K562 (cell line): ENCODE measurements at regions not wholly inside any gene's neighbourhood (a gene's known extent, or its start where the extent isn't known, plus 50 kb on each side); places are given as distances from the start of the nearest gene placed in this dataset.

Experiments used
- FOXA3 ChIP-seq, 2 experiments: fragments of 450-650 bp in 1 of 2; sonication (generic) in 1 of 2; formaldehyde crosslinking; IDR thresholded peaks in 1 of 2; conservative IDR thresholded peaks in 1 of 2; 2 replicates each; pipeline versions ENCODE4 v1.4.0 to v1.8.0; 2020 to 2022; ENCODE audit warnings: mild to moderate bottlenecking in 2 of 2, missing genetic modification reagents in 1 of 2
- HINFP ChIP-seq: fragments of 450-650 bp; conservative IDR thresholded peaks from 2 replicates; pipeline ENCODE4 v1.6.1; 2016; ENCODE audit warnings: missing genetic modification characterization, low read depth, mild to moderate bottlenecking, control low read depth, missing compliant biosample characterization
- MNT ChIP-seq, 2 experiments: fragments of 450-650 bp; conservative IDR thresholded peaks; 2 replicates each; pipeline ENCODE4 v1.6.1; 2017; ENCODE audit warnings: mild to moderate bottlenecking in 2 of 2, moderate library complexity in 2 of 2
- TEAD1 ChIP-seq, 2 experiments: fragments of 450-650 bp in 1 of 2; sonication (generic) in 1 of 2; formaldehyde crosslinking; IDR thresholded peaks; 2 replicates each; pipeline versions ENCODE4 v1.4.0 to v1.8.0; 2020 to 2022; ENCODE audit warnings: mild to moderate bottlenecking in 2 of 2, missing genetic modification reagents in 1 of 2
- USF2 ChIP-seq: sonication (generic); formaldehyde crosslinking; IDR thresholded peaks from 2 replicates; pipeline ENCODE4 v1.5.0; 2020; ENCODE audit warnings: missing genetic modification reagents
- YY1 ChIP-seq, 3 experiments: IDR thresholded peaks; 2 replicates each; pipeline ENCODE4 v1.6.1; 2011; ENCODE audit warnings: low read length in 2 of 3, mild to moderate bottlenecking in 2 of 3, moderate library complexity in 2 of 3, borderline replicate concordance in 1 of 3, control low read depth in 1 of 3, low read depth in 1 of 3; ENCODE audit not compliant: insufficient read depth in 3 of 3, insufficient replicate concordance in 2 of 3, control insufficient read depth in 1 of 3, insufficient read length in 1 of 3; ENCODE audit errors: extremely low read depth in 1 of 3
- ZNF224 ChIP-seq: sonication (generic); formaldehyde crosslinking; IDR thresholded peaks from 2 replicates; pipeline ENCODE4 v1.8.0; 2022; ENCODE audit warnings: mild to moderate bottlenecking, missing genetic modification reagents
- ZNF449 ChIP-seq: fragments of 250-450 bp; sonication (Bioruptor Pico); IDR thresholded peaks from 2 replicates; pipeline ENCODE4 v1.8.0; 2022; ENCODE audit warnings: moderate library complexity, mild to moderate bottlenecking, inconsistent platforms
- ZNF511 ChIP-seq: sonication (generic); formaldehyde crosslinking; IDR thresholded peaks from 2 replicates; pipeline ENCODE4 v1.8.0; 2022; ENCODE audit warnings: mild to moderate bottlenecking, missing genetic modification reagents
- ZNF518B ChIP-seq: fragments of 250-450 bp; sonication (Bioruptor Pico); IDR thresholded peaks from 2 replicates; pipeline ENCODE4 v1.5.0; 2021; ENCODE audit warnings: mild to moderate bottlenecking, moderate library complexity

DNA sequence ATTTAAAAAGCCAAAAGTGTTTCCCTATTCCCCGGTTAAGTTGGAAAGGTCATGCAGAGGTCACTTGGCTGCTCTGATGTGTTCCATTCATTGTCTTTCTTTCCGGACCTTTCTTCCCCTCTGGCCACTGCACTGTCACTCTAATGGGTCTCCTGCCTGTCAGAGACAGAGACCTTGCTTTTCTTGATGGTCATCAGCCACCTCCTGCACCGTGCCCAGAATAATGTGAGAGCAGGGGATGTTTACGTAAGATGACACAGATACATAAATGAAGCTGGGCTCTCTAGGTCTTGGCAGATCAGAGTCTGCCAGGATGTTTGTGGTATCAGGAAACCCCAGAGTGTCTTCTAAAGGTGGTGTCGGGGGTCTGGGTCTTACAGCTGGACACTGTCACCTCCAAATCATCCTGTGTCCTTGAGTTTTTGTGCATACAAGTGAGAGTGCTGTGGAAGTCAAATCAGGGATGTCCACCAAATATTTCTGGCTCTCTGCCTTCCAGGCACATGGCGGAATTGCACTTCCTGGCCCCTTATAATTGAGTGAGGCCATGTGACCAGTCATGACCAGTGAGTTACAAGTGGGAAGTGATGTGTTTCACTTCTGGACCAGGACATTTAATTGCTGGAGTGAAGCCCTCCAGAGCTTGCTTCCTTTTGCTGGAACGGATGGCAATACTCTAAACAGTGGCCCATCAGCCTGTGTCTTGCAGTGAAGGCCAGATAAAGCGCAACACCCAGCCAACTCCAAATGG lies 130.6 kb upstream of the ATP6AP2 start (continued):
- TF ChIP-seq ZNF511 = no peak
- no peak for TF ChIP-seq ZNF224
- TF ChIP-seq USF2 (CRISPR knock-in tag) = peak; percentile 73
- 0 out of 4 replicates have a peak, but pooled peaks of 1 of the 2 experiments have one; percentile 24 for TF ChIP-seq FOXA3 (CRISPR knock-in tag; conservative IDR thresholded peaks at IDR 0.05 in 1 of 2, IDR thresholded peaks at IDR 0.05 in 1 of 2)
- TF ChIP-seq HINFP = no peak
- TF ChIP-seq ZNF449 = no peak
- no peak for TF ChIP-seq YY1 (IDR thresholded peaks at IDR 0.05; ENCODE audit: borderline replicate concordance in 1 of 3, control insufficient read depth in 1 of 3, extremely low read depth in 1 of 3, insufficient read depth in 3 of 3, insufficient read length in 1 of 3, insufficient replicate concordance in 2 of 3, low read depth in 1 of 3, low read length in 2 of 3)
- TF ChIP-seq ZNF518B (CRISPR knock-in tag) = no peak
- TF ChIP-seq MNT (conservative IDR thresholded peaks at IDR 0.05) = no peak
- no peak for TF ChIP-seq TEAD1 (CRISPR knock-in tag; IDR thresholded peaks at IDR 0.05)
